GM12878 (cell line): ENCODE measurements at regions not wholly inside any gene's neighbourhood (a gene's known extent, or its start where the extent isn't known, plus 50 kb on each side); places are given as distances from the start of the nearest gene placed in this dataset.

Experiments used
- ATAC-seq: fragments of 200-7000 bp; cut with Tn5 transposase; 3 replicates; pipeline ENCODE4 v1.9.1; 2020; ENCODE audit warnings: mild to moderate bottlenecking, moderate library complexity
- BruUV-seq: library from RNA; stranded (reverse); fragments of 400-500 nt; replicated peaks from 2 replicates; lab custom pipeline; 2021; lab: Mats Ljungman, UMichigan
- CTCF ChIA-PET: fragments of 300-600 bp; sonication (Branson Sonifier 250); formaldehyde crosslinking; extraction: SDS; loops from one replicate; lab custom pipeline; 2021; ENCODE audit warnings: inconsistent platforms; lab: Yijun Ruan, JAX
- POLR2A ChIA-PET: fragments of 350-600 bp; formaldehyde crosslinking; extraction: SDS; loops from one replicate; lab custom pipeline; 2021; ENCODE audit warnings: inconsistent platforms; lab: Charles Lee
- RAD21 ChIA-PET: fragments of 300-600 bp; sonication (Branson Sonifier 250); formaldehyde crosslinking; loops from one replicate; lab custom pipeline; 2023; ENCODE audit warnings: antibody characterized with exemption; ENCODE audit not compliant: unreplicated experiment; lab: Charles Lee
- SMC1A ChIA-PET: fragments of 300-600 bp; sonication (Branson Sonifier 250); formaldehyde crosslinking; loops from one replicate; lab custom pipeline; 2023; ENCODE audit not compliant: unreplicated experiment, uncharacterized antibody; lab: Charles Lee
- DNase-seq: peaks from one replicate; pipeline ENCODE4 v3.0.0-alpha.2; 2011; ENCODE audit warnings: low read depth, low spot score
- FAIRE-seq: peaks from 3 replicates; lab custom pipeline; 2011; peaks lifted over from hg19 to GRCh38; lab: Jason Lieb, UNC
- H2AFZ ChIP-seq: 2 replicates; pipeline ENCODE4 v1.6.0; 2011; ENCODE audit warnings: low read depth, low read length, control low read depth; ENCODE audit not compliant: control insufficient read depth
- H3K27ac ChIP-seq: 2 replicates; pipeline ENCODE4 v1.5.1; 2011; ENCODE audit warnings: control low read depth; ENCODE audit not compliant: control insufficient read depth, insufficient read depth
- H3K27me3 ChIP-seq, 2 experiments: replicated peaks in 1 of 2; 2 replicates each; pipeline versions ENCODE4 v1.6.0 to v1.6.1; 2011; ENCODE audit warnings: low read length in 1 of 2; ENCODE audit not compliant: control insufficient read depth in 2 of 2, insufficient read depth in 2 of 2
- H3K36me3 ChIP-seq, 2 experiments: 2 replicates each; pipeline ENCODE4 v1.5.1; 2011; ENCODE audit warnings: low read length in 1 of 2; ENCODE audit not compliant: control insufficient read depth in 2 of 2, insufficient read depth in 2 of 2
- H3K4me1 ChIP-seq: 2 replicates; pipeline ENCODE4 v1.6.1; 2011; ENCODE audit warnings: mild to moderate bottlenecking, low read length, moderate library complexity, mixed read lengths; ENCODE audit not compliant: control insufficient read depth, insufficient read depth
- H3K4me2 ChIP-seq: 2 replicates; pipeline ENCODE4 v1.6.0; 2011; ENCODE audit warnings: control low read depth; ENCODE audit not compliant: control insufficient read depth, insufficient read depth
- H3K4me3 ChIP-seq: fragments of 200-600 bp; sonication (generic); 2 replicates; pipeline ENCODE4 v1.5.1; 2016
- H3K79me2 ChIP-seq: 2 replicates; pipeline ENCODE4 v1.6.0; 2011; ENCODE audit warnings: low read length; ENCODE audit not compliant: control insufficient read depth, insufficient read depth
- H3K9ac ChIP-seq: 2 replicates; pipeline ENCODE4 v1.8.0; 2011; ENCODE audit warnings: low read length, control low read depth, mixed read lengths; ENCODE audit not compliant: control insufficient read depth, insufficient read depth
- H3K9me3 ChIP-seq: replicated peaks from 3 replicates; pipeline ENCODE4 v1.5.1; 2011; ENCODE audit warnings: mild to moderate bottlenecking, low read length; ENCODE audit not compliant: control insufficient read depth, insufficient read depth
- H4K20me1 ChIP-seq: 2 replicates; pipeline ENCODE4 v1.6.0; 2011; ENCODE audit not compliant: control insufficient read depth, insufficient read depth
- RUNX3 ChIP-seq: IDR thresholded peaks from 2 replicates; pipeline ENCODE4 v1.6.1; 2012; ENCODE audit warnings: low read length, inconsistent platforms
- TCF12 ChIP-seq: IDR thresholded peaks from 2 replicates; pipeline ENCODE4 v1.6.1; 2011; ENCODE audit warnings: low read depth, mild to moderate bottlenecking, low read length
- WRNIP1 ChIP-seq: IDR thresholded peaks from 2 replicates; pipeline ENCODE4 v1.6.1; 2011; ENCODE audit warnings: low read depth, low read length, improper control_type of control experiment, borderline replicate concordance
- ZBED1 ChIP-seq: IDR thresholded peaks from 2 replicates; pipeline ENCODE4 v1.6.1; 2016; ENCODE audit warnings: borderline replicate concordance
- ZZZ3 ChIP-seq: IDR thresholded peaks from 2 replicates; pipeline ENCODE4 v1.6.1; 2011; ENCODE audit warnings: low read depth; ENCODE audit not compliant: control insufficient read depth, insufficient read length
- in situ Hi-C: fragments of 300-500 bp; cut with MboI; formaldehyde crosslinking; loops from 9 replicates; pipeline ENCODE4 v1.14.3; 2018; ENCODE audit warnings: mixed read lengths
- intact Hi-C: fragments of 100-400 bp; cut with micrococcal nuclease; formaldehyde crosslinking; loops from one replicate; pipeline ENCODE4 v1.14.2; 2022; ENCODE audit not compliant: unreplicated experiment
- TF ChIP-seq, protein P1 (sequence below): fragments of 450-650 bp; formaldehyde crosslinking; IDR thresholded peaks from 2 replicates; pipeline ENCODE4 v1.4.0; 2020; ENCODE audit warnings: mild to moderate bottlenecking, moderate library complexity
- TF ChIP-seq, protein P2 (sequence below): IDR thresholded peaks from 2 replicates; pipeline ENCODE4 v1.6.1; 2011; ENCODE audit warnings: low read depth, low read length, improper control_type of control experiment, borderline replicate concordance

DNA sequence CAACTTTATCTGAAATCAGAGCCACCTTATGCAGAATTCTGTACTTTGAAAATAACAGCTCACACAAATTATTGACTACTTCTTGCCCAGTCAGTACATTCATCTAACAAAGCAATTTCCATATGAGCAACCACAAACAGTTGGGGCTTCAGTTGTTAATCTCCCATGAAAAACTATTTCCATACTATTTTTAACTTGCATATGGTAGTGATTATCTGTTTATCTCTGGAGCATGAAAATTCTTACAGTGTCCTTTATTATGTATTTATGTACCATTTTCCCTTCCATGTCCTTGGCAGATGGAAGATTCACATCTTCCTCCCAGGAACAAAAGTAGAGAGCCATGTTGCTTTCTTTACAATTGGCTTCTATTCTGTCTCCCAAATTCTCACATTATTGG lies 285.7 kb downstream of the CRPPA start:
- Histone ChIP-seq H3K9ac (no peak overlapping the region), H3K4me2 (no peak overlapping the region), H3K36me3 (no peaks in the 10 kb centered on the region), H3K79me2 (no peaks in the 10 kb centered on the region), H3K4me1 (no peaks in the 10 kb centered on the region), H3K4me3 (no peak overlapping the region), H3K27ac (no peak overlapping the region), H3K9me3 (no peaks in the 10 kb centered on the region), H4K20me1 (no peaks in the 10 kb centered on the region), H3K27me3 (no peaks in the 10 kb centered on the region), H2AFZ (no peak overlapping the region)
- no peak for DNase-seq
- no peak for ATAC-seq
- no peak for FAIRE-seq
- TF ChIP-seq ZBED1 (no peak), TCF12 (no peak), RUNX3 (no peak), WRNIP1 (no peak), ZZZ3 (no peak)
- TF ChIP-seq, protein P1, sequence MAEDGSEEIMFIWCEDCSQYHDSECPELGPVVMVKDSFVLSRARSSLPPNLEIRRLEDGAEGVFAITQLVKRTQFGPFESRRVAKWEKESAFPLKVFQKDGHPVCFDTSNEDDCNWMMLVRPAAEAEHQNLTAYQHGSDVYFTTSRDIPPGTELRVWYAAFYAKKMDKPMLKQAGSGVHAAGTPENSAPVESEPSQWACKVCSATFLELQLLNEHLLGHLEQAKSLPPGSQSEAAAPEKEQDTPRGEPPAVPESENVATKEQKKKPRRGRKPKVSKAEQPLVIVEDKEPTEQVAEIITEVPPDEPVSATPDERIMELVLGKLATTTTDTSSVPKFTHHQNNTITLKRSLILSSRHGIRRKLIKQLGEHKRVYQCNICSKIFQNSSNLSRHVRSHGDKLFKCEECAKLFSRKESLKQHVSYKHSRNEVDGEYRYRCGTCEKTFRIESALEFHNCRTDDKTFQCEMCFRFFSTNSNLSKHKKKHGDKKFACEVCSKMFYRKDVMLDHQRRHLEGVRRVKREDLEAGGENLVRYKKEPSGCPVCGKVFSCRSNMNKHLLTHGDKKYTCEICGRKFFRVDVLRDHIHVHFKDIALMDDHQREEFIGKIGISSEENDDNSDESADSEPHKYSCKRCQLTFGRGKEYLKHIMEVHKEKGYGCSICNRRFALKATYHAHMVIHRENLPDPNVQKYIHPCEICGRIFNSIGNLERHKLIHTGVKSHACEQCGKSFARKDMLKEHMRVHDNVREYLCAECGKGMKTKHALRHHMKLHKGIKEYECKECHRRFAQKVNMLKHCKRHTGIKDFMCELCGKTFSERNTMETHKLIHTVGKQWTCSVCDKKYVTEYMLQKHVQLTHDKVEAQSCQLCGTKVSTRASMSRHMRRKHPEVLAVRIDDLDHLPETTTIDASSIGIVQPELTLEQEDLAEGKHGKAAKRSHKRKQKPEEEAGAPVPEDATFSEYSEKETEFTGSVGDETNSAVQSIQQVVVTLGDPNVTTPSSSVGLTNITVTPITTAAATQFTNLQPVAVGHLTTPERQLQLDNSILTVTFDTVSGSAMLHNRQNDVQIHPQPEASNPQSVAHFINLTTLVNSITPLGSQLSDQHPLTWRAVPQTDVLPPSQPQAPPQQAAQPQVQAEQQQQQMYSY (CRISPR knock-in tag) = no peak
- TF ChIP-seq, protein P2, sequence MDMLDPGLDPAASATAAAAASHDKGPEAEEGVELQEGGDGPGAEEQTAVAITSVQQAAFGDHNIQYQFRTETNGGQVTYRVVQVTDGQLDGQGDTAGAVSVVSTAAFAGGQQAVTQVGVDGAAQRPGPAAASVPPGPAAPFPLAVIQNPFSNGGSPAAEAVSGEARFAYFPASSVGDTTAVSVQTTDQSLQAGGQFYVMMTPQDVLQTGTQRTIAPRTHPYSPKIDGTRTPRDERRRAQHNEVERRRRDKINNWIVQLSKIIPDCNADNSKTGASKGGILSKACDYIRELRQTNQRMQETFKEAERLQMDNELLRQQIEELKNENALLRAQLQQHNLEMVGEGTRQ = no peak
- ChIA-PET RAD21 (no interaction called here), SMC1A (no interaction called here), CTCF (interaction anchor here (0.6 kb wide), 1 partner anchor 666 kb away, joined by 3 read pairs; no protein-coding TSS in a partner anchor), POLR2A (no interaction called here)
- intact Hi-C loops (no loop called here), in situ Hi-C loops (no loop called here)
- no TSS peak for BruUV-seq
